GM12865 (cell line): ENCODE measurements at regions not wholly inside any gene's neighbourhood (a gene's known extent, or its start where the extent isn't known, plus 50 kb on each side); places are given as distances from the start of the nearest gene placed in this dataset.

ENCODE experiments used
- DNase-seq: peaks from one replicate; pipeline ENCODE4 v3.0.0; 2010; ENCODE audit warnings: low read depth
- H3K4me3 ChIP-seq: 2 replicates; pipeline ENCODE4 v1.5.1; 2011; ENCODE audit warnings: mild to moderate bottlenecking, low read depth, low read length, control low read depth
- CTCF ChIP-seq: IDR thresholded peaks from 2 replicates; pipeline ENCODE4 v1.5.1; 2011; ENCODE audit warnings: low read length, control low read depth, low read depth, inconsistent platforms; ENCODE audit not compliant: insufficient read depth; ENCODE audit errors: missing control alignments

GRCh38 chr5:164573397-164573796, 1068.0 kb downstream of the MAT2B start:
- H3K4me3 ChIP-seq, result no peak overlapping the region
- no peak for TF ChIP-seq CTCF
- DNase-seq, result no peak

- TF ChIP-seq CTCF, result no peak
- no peak overlapping the region for H3K4me3 ChIP-seq
- no peak for DNase-seq
Observed at GRCh38 chr5:164577201-164577600, 1071.8 kb downstream of the MAT2B start.

GRCh38 chr5:164577742-164578141, 1072.3 kb downstream of the MAT2B start:
- no peak for TF ChIP-seq CTCF
- H3K4me3 ChIP-seq, result no peak overlapping the region
- no peak for DNase-seq

GRCh38 chr5:164578401-164578800, 1073.0 kb downstream of the MAT2B start:
- no peak for DNase-seq
- H3K4me3 ChIP-seq, result no peak overlapping the region
- no peak for TF ChIP-seq CTCF

- H3K4me3 ChIP-seq, result no peak overlapping the region
- no peak for TF ChIP-seq CTCF
- DNase-seq, result no peak
Observed at GRCh38 chr5:164578911-164579310, 1073.5 kb downstream of the MAT2B start.

GRCh38 chr5:164580155-164580554, 1074.7 kb downstream of the MAT2B start:
- no peak overlapping the region for H3K4me3 ChIP-seq
- TF ChIP-seq CTCF, result no peak
- no peak for DNase-seq

- no peak for DNase-seq
- no peak for TF ChIP-seq CTCF
- no peak overlapping the region for H3K4me3 ChIP-seq
Observed at GRCh38 chr5:164581889-164582288, 1076.5 kb downstream of the MAT2B start.
